HG03521 (cell line): ENCODE measurements at regions not wholly inside any gene's neighbourhood (a gene's known extent, or its start where the extent isn't known, plus 50 kb on each side); places are given as distances from the start of the nearest gene placed in this dataset.

Experiments used
- ATAC-seq: cut with Tn5 transposase; IDR thresholded peaks from one replicate; pipeline ENCODE4 v1.9.1; 2021; ENCODE audit warnings: mild to moderate bottlenecking, moderate library complexity; ENCODE audit not compliant: unreplicated experiment

DNA sequence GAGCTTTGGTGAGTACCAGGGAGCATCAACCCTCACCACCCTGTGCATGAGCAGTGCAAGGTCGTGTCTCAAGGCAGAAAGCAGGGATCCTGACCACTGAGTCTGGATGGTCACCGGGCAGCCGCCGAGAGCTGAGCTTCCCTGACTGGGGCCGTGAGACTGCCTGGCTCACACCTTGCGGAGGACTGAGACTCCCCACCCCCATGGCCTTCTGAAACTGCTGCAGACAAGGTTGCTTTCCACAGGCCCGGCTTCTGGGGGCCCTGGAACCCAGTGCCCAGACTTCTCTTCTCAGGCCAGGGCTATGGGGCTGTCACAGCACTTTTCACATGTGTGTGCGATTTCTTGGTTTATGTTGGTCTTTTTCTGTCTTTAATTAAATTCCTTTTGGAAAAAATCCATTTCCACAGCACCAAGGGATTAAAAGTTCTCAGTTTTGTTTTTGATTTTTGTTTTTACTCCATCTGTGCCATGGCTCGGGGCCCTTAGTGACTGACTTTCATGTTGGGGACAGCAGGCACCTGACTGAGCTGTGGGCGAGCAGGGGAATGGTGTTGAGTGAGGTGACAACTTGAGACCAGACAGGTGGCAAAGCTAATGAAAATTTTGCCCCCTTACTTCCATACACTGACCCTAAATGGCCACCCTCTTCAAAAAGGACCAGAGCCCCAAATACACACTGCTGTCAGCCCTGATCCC lies 297.9 kb downstream of the CYP26B1 start:
- no peak for ATAC-seq

DNA sequence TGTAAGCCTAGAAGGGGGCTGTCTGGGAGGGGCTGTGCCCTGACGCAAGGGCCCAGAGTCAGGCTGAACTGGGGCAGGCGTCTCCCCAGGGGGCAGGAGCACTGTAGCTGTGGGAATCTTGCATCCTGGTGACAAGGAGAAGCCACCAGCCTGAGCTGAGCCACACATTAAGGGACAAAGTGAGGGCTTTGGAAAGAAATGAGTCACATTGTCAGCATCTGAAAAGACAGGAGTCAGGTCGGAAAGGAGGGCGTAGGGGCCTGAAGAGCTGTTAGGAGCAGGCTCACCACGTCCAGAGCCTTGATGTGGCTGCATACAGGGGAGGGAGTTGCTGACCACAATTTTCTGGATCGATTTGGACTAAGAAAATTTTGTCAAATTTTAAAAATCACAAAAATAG lies 298.6 kb downstream of the CYP26B1 start:
- no peak for ATAC-seq

- ATAC-seq: no peak
These were observed 300.9 kb downstream of the CYP26B1 start for GRCh38 chr2:71846669-71847291.

DNA sequence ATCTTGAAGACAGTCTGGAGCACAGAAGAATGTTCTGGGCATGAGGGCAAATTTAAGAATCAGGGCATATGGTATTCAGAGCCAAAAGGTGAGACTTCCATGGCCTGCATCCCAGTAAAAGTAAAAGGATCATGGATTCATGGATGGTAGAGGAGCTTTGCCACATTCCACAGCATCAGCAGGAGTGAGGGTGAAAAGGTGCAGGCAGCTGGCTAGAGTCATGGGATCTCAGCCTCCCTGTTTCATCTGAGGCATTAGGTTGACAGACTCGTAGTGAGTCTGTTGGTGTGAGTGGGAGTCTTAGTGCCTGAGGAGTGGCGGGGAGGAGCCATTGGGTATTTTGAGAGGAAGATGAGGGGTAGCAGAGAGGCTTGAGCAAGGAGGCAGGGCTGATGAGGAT lies 301.6 kb downstream of the CYP26B1 start:
- ATAC-seq: no peak

DNA sequence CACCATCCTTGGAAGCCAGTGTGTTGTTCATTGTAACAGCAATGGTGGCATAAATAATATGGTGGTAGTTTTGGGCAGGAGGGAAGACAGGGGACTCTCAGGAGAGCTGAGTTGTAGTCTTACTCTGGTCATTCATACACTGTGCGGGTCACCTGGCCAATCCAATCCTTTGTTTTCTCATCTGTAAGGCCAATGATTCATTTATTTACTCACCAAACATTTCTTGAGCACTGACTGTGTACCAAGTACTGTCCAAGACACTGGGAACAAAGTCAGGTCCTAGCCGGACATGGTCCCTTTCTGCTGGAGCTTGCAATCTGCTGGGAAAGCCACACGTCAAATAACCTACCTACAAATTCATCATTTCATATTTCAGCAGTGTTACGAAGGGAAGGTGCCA lies 302.7 kb downstream of the CYP26B1 start:
- ATAC-seq: no peak

DNA sequence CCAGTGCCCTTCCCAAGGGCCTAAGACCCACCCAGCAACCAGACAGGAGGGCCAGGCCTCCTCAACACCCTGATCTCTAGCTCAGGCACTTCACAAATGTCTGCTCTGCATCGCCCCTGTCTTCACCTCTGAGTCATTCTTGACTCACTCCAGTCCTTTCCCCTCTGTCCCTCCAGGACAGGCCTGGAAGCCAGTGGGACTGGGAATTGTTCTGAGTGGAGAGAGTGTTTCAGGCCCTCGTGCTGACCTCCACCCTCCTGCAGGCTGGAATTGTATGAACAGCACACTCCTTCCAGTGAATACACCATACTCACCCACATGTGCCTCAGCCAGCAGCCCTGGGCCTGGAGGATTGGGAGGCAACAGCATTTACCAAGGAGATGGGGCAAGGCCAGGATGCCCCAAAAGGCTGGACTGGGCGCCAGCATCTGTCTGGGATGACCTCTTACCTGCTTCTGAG lies 304.2 kb downstream of the CYP26B1 start:
- no peak for ATAC-seq

DNA sequence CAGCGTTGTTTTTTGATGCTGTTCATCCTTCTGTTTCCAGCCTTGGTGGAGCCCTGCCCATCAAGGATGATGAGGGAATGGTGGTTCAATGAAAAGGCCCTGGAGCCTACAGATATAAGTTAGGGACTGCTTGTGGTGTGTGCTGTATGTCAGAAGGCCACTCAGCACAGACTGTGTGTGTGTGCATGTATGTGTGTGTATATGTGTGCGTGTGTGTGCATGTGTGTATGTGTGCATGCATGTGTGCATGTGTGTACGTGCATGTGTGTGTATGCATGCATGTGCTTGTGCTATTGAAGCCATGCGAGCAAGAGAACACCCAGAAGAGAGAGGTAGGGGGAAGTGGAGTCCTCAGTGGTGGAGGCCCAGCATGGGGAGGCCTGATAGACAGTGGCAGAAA lies 304.9 kb downstream of the CYP26B1 start:
- no peak for ATAC-seq

DNA sequence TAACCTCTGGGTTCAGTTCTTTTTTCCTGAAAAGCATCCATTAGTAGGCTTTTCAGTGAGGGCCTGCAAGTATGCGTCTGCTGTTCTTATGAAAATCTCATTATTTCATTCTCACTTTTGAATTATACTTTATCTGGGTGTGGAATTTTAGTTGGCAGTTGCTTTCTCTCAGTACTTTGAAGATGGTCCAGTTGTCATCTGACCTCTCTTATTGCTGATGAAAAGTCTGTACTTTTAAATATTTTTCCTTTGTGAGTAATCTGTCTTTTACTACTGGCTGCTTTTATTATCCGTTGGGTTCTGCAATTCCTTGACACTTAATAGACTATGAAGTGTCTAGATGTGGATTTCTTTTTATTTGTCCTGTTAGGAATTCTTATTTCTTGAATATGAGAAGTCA lies 307.8 kb downstream of the CYP26B1 start:
- ATAC-seq: no peak

DNA sequence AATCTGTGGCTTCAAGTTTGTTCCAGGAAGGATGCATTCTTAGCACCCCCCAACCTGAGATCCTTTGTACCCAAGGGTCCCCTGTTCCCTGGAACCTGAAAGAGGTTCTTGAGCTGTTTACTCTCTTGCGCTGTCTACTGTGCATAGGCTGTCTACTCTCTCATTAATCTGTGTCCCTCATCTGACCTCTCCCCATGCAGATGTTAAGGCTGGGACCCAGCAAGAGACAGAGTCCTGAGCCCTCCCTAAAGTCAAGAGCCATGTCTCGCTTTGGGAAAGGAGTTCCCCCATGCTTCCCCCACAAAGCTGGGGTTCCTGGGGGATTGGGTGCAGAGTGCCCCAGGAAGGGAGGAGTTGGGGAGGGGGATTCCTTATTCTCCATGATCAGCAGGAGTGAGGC lies 312.9 kb downstream of the CYP26B1 start:
- no peak for ATAC-seq

GRCh38 chr2:71833855-71834560 lies 313.7 kb downstream of the CYP26B1 start:
- no peak for ATAC-seq

GRCh38 chr2:71833272-71833671 lies 314.4 kb downstream of the CYP26B1 start:
- ATAC-seq: no peak

DNA sequence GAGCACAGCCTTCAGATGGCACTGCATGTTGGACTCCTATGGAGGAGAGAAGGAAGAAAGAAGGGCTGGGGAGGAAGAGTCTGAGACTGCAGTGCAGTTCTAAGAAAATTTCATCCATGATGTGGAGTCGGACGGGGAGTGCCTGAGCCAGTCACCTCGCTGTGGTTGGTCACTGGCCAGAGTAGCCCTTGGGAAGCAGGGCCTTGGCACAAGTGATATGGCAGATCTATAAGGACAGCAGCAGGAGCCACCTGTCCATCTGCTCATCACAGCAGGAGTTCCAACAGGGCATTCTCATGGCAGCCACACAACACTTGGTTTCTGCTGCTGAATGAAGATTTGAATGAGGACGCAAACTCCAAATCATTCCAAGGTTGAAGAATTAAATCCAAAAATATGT lies 314.8 kb downstream of the CYP26B1 start:
- no peak for ATAC-seq

DNA sequence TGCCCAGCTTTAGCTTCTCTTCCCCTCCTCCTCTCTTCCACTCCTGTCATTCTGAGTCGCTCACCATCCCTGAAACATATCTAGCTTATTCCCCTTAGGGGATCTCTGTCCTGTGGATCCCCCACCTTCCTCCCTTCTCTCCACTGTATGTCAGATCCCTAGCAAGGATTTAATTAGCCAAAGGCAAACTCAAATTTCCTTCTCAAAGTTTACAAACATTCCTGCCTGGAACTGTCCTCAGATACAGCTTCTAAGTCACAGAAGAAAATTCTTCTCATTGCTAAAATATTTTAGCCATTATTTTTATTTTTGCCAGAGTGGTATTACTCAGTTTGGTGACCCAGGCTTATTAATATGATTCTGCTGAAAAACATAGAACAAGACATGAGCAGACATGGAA lies 315.3 kb downstream of the CYP26B1 start:
- ATAC-seq: no peak

DNA sequence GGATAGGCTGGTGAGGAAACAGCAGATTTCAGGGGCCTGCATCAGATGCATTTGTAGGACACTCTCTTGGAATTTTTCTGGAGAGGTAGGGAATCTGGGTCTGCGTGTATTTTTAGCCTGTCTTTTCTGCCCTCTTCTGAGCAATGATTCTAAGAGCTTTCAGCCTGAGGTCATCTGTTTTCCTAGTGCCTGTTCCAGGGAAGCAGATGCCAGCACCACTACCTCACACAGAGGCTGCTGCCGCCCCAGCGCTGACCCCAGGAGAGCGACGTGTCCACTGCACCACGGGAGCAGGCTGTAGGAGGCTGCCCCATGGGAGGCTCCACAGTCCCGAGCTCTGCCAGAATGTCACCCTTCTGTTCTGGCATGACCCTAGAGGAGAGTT lies 316.5 kb downstream of the CYP26B1 start:
- no peak for ATAC-seq

DNA sequence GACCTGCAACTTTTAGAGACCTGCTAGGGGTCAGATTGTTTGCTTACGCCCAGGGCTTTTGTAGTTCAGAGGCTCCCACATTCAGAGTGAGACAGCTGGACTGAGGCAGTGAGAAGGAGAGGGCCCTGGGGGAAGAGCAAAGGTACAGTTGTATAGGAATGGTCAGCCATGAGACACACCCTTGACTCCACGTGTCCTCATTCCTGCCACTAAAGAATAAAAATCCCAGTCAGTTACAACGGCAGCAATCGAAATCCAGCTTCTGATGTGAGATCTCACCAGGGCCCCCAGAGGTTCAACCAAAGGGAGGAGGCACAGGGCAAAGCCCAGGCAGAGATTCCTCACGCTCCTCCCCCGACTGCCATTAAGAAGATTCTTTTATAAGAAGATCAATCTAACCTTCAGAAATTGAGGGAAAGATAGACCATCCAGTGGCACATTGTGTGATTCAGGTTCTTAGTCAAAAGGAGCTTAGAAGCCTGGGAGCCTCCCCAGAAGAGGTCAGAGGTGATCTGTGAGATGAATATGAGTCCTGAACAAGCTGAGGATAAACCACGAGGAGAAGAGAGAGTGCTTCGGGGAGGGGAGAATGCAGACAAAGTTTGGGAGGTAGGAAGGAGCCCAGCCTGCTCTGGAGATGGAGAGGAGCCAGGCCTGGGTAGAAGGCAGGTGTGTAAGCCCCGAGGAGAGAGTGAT lies 317.0 kb downstream of the CYP26B1 start:
- ATAC-seq: no peak

DNA sequence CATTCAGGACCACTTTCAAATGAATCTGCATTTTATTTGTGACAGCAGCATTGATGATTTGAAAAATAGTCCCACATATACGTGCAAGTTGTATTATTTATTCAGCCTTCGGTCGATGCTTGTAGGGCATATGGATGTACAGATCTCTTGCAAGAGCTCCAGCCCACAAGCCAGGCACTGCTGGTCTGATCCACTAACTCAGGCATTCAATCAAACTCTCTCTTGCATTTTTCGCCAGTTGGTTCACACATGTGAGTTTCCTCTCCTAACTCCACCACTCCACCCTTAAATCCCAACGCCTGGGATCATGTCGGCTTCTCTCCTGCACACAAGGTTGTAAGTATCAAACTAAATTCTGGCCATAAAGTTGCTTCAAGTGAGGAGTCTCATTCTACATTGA lies 318.7 kb downstream of the CYP26B1 start:
- ATAC-seq: no peak

- ATAC-seq: no peak
These were observed 319.7 kb downstream of the CYP26B1 start for GRCh38 chr2:71827973-71828372.

GRCh38 chr2:71827524-71827901 lies 320.1 kb downstream of the CYP26B1 start:
- no peak for ATAC-seq

GRCh38 chr2:71826826-71827523 lies 320.7 kb downstream of the CYP26B1 start:
- ATAC-seq: no peak

- no peak for ATAC-seq
These were observed 321.4 kb downstream of the CYP26B1 start for GRCh38 chr2:71826299-71826698.

GRCh38 chr2:71824436-71824835 lies 323.2 kb downstream of the CYP26B1 start:
- no peak for ATAC-seq
